Ectodermal cell (in vitro differentiated cells): ENCODE measurements at regions not wholly inside any gene's neighbourhood (a gene's known extent, or its start where the extent isn't known, plus 50 kb on each side); places are given as distances from the start of the nearest gene placed in this dataset.
"Not testable (repeated sequence)": the region's sequence is repeated elsewhere in the genome, so short reads cannot be mapped to it uniquely, and the experiment has no call there.

Experiments
- H3K27ac ChIP-seq: 2 replicates; pipeline ENCODE4 v1.7.0; 2013; ENCODE audit warnings: mild to moderate bottlenecking, low read depth, low read length; ENCODE audit not compliant: insufficient read depth, poor library complexity, severe bottlenecking
- H3K27me3 ChIP-seq: 2 replicates; pipeline ENCODE4 v1.7.0; 2013; ENCODE audit warnings: mild to moderate bottlenecking, low read length; ENCODE audit not compliant: insufficient read depth, control insufficient read depth, poor library complexity, severe bottlenecking
- H3K36me3 ChIP-seq: one replicate; pipeline ENCODE4 v1.7.0; 2013; ENCODE audit warnings: low read length; ENCODE audit not compliant: control insufficient read depth, insufficient read depth
- H3K4me1 ChIP-seq: one replicate; pipeline ENCODE4 v1.7.0; 2013; ENCODE audit warnings: low read length; ENCODE audit not compliant: control insufficient read depth, insufficient read depth
- H3K4me3 ChIP-seq: 2 replicates; pipeline ENCODE4 v1.7.0; 2013; ENCODE audit warnings: low read depth, low read length, control low read depth; ENCODE audit not compliant: insufficient read depth
- H3K9me3 ChIP-seq: 2 replicates; pipeline ENCODE4 v1.7.0; 2013; ENCODE audit warnings: mild to moderate bottlenecking, low read length, moderate library complexity; ENCODE audit not compliant: control insufficient read depth
- WGBS, 2 experiments: methylation state at CpG; one replicate each; pipeline ENCODE4 v1.1.7; 2013; ENCODE audit warnings: missing lambda C conversion rate in 2 of 2; 5-methylcytosine and 5-hydroxymethylcytosine counted together

DNA sequence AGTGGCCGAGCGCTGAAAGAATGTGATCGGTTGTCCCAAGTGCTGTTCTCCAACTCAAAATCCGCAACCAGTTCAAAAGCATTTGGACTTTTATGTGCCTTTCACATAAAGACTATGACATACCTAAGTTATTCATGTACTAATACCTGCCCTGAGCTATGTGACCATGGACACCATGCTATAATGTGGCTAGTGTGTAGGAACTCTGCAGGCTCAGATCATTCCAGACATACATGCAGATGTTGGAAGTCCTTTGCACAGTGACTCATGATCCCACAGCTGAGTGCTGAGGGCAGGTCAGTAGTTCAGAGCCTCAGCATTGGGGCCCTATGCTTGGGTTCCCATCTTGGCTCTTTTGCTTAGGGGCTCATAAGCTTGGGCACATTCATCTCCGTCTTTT lies 95.4 kb downstream of the IGLL1 start:
- Histone ChIP-seq H3K27ac (no peak overlapping the region), H3K4me3 (no peak overlapping the region), H3K9me3 (no peaks in the 10 kb centered on the region), H3K27me3 (no peaks in the 10 kb centered on the region), H3K4me1 (no peaks in the 10 kb centered on the region), H3K36me3 (no peaks in the 10 kb centered on the region)
- 85 to 88% methylated on average over 5 of the region's 5 CpGs for WGBS, 2 experiments

DNA sequence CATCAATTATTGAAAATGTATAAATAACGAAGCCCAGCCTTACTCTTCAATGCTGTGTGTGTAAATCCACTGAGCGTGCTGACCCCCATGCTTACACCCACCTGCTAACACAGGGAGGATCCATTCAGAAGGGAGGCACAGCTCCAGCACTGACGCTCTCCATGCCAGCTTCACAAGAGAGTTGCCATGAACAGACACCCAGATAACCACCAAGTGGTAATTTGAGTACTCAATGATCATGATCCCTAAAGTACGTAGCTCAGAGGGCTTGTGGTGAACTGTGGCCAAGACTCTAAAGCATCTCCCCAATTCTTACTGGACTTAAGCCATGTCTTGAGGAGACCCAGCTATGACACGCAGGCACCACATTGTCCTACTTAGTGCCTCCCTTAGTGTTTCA lies 98.7 kb downstream of the IGLL1 start:
- Histone ChIP-seq H3K4me1 (no peaks in the 10 kb centered on the region), H3K4me3 (no peak overlapping the region), H3K9me3 (no peaks in the 10 kb centered on the region), H3K27me3 (no peaks in the 10 kb centered on the region), H3K36me3 (no peaks in the 10 kb centered on the region), H3K27ac (no peak overlapping the region)
- 92 to 93% methylated on average over 5 of the region's 5 CpGs for WGBS, 2 experiments

DNA sequence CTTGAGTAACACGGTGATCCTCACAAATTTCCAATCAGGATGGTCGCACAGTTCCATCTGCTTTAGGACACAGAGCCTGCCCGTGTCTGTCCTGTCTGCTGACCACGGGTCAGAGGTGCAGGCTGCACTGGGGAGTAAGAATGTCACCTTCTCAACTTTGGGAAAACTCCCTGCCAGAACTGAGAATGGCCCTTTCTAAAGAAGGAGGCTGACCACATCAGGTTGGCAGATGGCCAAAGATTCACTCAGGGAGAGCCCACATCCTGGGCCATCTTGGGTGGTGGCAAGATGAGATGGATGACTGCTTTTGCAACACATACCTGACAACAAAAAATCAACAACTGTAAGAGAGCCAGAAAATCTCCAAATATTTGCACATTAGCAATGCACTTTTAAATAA lies 101.9 kb downstream of the IGLL1 start:
- H3K4me1 ChIP-seq = no peaks in the 10 kb centered on the region
- H3K27me3 ChIP-seq = no peaks in the 10 kb centered on the region
- H3K27ac ChIP-seq = no peak overlapping the region
- no peak overlapping the region for H3K4me3 ChIP-seq
- no peaks in the 10 kb centered on the region for H3K36me3 ChIP-seq
- no peaks in the 10 kb centered on the region for H3K9me3 ChIP-seq
- 83 to 85% methylated on average over 4 of the region's 4 CpGs for WGBS, 2 experiments

DNA sequence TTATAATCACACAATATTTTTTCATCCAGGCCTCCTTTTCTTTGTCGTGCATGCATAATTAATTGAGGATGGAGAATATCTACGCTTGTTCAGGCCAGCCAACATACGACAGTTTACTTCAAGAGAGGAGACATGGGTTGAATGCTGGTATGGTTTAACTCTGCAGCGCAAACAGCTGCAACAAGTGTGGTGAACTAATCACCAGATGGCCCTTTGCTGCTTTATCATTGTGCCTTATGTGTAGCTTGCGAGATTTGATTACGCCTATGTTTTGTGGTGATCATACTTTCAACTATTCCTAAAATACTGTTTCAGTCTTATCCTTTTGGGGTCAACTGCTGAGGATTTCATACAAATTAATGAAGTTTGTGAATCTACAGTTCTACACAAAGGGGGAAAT lies 105.6 kb downstream of the IGLL1 start:
- not testable (repeated sequence) for H3K4me1 ChIP-seq, H3K9me3 ChIP-seq, H3K27ac ChIP-seq, H3K36me3 ChIP-seq, H3K27me3 ChIP-seq, H3K4me3 ChIP-seq
- 96% methylated on average over 5 to 6 of the region's 6 CpGs for WGBS, 2 experiments

DNA sequence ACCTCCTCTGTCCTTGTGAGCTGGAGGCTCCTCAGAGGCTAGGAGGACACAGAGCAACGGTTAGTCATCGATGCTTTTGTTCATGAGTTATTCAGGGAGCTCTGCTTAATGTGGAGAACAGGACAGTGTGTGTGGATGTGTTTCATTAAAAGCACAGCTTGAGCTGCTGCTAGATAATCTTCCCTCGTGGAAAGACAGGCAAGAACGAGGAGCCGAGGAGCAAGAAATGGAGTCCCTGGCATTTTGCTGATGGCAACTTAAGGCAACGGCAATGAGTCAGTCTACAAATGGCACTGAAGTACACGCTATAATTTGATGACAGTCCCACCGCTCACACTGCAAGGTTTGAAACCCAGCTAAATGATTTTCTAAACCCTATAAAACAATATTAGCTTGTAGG lies 106.2 kb downstream of the IGLL1 start:
- no peaks in the 10 kb centered on the region for H3K9me3 ChIP-seq
- no peaks in the 10 kb centered on the region for H3K36me3 ChIP-seq
- no peak overlapping the region for H3K4me3 ChIP-seq
- no peaks in the 10 kb centered on the region for H3K27me3 ChIP-seq
- no peaks in the 10 kb centered on the region for H3K4me1 ChIP-seq
- 80 to 90% methylated on average over 8 of the region's 8 CpGs for WGBS, 2 experiments
- H3K27ac ChIP-seq = no peak overlapping the region

DNA sequence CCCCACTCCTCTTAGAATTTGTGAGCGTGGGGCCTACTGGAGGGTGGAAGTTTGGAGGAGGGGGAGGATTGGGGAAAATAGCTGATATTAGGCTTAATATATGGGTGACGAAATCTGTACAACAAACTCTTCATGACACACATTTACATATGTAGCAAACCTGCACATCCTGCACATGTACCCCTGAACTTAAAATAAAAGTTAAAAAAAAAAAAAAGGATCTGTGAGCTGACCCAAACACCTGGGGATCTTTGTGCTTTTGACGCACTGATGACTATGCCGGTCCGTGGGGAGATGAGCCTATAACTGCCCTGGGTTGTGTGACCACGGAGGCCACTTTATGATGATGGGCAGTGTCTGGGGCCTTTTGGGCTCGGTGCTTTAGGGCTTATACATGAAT lies 107.7 kb downstream of the IGLL1 start:
- H3K27me3 ChIP-seq, H3K36me3 ChIP-seq, H3K9me3 ChIP-seq, H3K27ac ChIP-seq, H3K4me3 ChIP-seq, H3K4me1 ChIP-seq: not testable (repeated sequence)
- WGBS, 2 experiments = 83 to 92% methylated on average over 2 to 7 of the region's 7 CpGs

DNA sequence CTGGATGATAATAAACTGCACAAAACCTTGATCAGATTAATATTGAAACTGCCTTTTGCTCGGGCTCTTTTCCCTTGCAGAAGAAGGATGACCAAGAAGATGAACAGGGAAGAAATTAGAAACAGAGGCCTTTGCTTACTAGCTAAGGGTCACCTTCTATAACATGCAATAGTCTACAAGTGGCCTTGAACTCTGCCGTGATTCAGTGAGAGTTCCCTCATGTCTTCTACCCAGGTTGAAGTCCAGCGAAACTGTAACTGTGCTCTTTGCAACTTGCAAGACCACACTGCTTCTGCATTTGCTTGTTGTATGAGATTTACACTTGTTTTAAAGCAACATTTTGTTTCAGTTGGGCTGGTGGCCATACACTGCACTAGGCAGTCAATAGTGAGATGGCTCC lies 108.4 kb downstream of the IGLL1 start:
- Histone ChIP-seq H3K9me3 (no peaks in the 10 kb centered on the region), H3K4me3 (no peak overlapping the region), H3K4me1 (no peaks in the 10 kb centered on the region), H3K36me3 (no peaks in the 10 kb centered on the region), H3K27me3 (no peaks in the 10 kb centered on the region), H3K27ac (no peak overlapping the region)
- WGBS, 2 experiments = 93% methylated on average over 3 of the region's 3 CpGs

DNA sequence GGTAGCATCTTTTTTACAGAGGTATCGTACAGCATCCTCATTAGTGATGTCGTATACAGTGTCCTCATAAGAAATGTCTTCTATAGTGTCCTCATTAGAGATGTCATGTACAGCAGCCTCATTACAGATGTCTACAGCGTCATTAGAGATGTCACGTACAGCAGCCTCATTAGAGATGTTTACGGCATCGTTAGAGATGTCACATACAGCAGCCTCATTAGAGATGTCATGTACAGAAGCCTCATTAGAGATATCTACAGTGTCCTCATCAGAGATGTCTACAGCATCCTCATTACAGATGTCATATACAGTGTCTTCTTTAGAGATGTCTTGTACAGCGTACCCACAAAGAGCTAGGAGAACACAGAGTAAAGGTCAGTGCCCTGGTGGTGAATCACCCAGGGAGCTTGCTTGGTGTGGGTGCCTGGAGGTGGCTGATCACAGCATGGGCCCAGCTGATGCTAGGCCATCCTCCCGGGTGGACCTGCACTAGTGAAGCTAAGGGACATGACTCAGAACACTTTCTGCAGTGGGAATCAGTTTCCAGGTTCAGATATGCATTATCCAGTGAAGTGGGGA lies 109.2 kb downstream of the IGLL1 start:
- Histone ChIP-seq H3K4me3 (no peak overlapping the region), H3K9me3 (no peaks in the 10 kb centered on the region), H3K4me1 (no peaks in the 10 kb centered on the region), H3K27me3 (no peaks in the 10 kb centered on the region), H3K27ac (no peak overlapping the region), H3K36me3 (no peaks in the 10 kb centered on the region)
- WGBS, 2 experiments = 92 to 95% methylated on average over 8 of the region's 8 CpGs

DNA sequence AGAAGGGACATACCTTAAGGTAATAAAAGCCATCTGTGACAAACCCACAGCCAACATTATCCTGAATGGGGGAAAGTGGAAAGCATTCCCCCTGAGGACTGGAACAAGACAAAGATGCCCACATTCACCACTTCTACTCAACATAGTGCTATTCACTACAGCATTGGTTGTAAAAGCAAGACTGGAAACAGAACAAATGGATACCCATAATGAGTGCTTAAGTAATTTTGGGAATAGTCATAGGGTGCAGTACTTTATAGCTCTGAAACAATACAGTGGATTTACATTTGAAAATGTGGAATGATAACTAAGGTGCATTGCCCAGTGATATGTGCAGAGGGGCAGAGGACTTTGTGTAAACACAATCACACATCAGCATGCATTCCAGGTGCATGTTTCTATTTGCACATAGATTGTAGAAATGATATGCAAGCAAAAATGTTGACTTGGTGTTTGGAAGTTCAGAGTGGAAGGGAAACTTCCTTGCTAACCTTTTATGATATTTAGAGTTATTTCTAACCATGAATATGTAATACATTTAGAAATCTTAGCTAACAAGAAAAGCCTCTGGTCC lies 112.3 kb downstream of the IGLL1 start:
- no peaks in the 10 kb centered on the region for H3K4me1 ChIP-seq
- H3K27ac ChIP-seq = no peak overlapping the region
- no peaks in the 10 kb centered on the region for H3K36me3 ChIP-seq
- no peak overlapping the region for H3K4me3 ChIP-seq
- H3K27me3 ChIP-seq = no peaks in the 10 kb centered on the region
- no peaks in the 10 kb centered on the region for H3K9me3 ChIP-seq

DNA sequence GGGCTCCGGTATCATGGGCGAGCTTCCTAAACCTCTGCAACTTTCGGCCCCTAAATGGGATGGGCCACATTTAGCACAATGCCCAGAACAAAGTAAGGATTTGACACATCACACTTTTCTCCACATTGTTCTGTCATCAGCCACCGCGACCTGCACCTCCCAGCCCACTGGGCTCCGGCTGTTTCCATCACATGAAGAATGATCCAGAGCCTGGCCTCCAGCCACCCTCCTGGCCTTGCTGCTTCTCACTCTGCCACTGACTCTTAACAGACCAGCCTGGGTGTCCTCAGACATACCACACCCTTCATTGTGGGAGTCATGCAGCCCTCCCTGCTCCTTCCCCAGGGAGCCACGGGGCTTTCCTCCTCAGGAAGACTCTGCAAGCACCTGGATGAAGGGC lies 113.7 kb downstream of the IGLL1 start:
- H3K4me3 ChIP-seq = no peak overlapping the region
- WGBS, 2 experiments = 89 to 91% methylated on average over 7 of the region's 7 CpGs
- H3K27me3 ChIP-seq = no peaks in the 10 kb centered on the region
- no peaks in the 10 kb centered on the region for H3K9me3 ChIP-seq
- no peaks in the 10 kb centered on the region for H3K36me3 ChIP-seq
- no peak overlapping the region for H3K27ac ChIP-seq
- no peaks in the 10 kb centered on the region for H3K4me1 ChIP-seq

DNA sequence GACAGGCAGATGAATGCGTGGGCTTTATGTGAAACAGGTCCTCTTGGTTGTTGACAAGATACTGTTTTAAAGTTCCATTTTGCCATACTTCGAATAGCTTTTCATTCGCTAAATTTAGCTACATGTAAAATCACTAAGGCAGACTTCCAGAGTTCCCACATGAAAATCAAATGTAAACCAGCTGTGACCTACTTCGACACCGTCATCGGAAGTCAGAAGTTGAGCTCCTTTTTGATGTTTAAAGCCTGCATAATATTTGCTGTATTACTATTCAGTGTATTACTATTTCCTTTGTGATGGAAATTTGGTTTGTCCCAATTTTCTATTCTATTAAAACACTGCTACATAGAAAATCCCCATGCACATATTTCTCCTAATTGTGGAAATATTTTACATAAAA lies 115.3 kb downstream of the IGLL1 start:
- not testable (repeated sequence) for H3K36me3 ChIP-seq, H3K27ac ChIP-seq, H3K9me3 ChIP-seq, H3K4me1 ChIP-seq, H3K4me3 ChIP-seq, H3K27me3 ChIP-seq
- 93 to 94% methylated on average over 5 to 6 of the region's 6 CpGs for WGBS, 2 experiments
